OCI-LY7 (cell line): ENCODE measurements at regions not wholly inside any gene's neighbourhood (a gene's known extent, or its start where the extent isn't known, plus 50 kb on each side); places are given as distances from the start of the nearest gene placed in this dataset.

Experiments used
- EZH2phosphoT487 ChIP-seq: fragments of 200-600 bp; sonication (generic); IDR thresholded peaks from 2 replicates; pipeline ENCODE4 v1.6.1; 2018; ENCODE audit warnings: low read depth, borderline replicate concordance, mild to moderate bottlenecking, mixed run types, antibody characterized with exemption, low read length, moderate library complexity, mixed read lengths
- TF ChIP-seq, protein P1 (sequence below): fragments of 200-600 bp; sonication (generic); conservative IDR thresholded peaks from 2 replicates; pipeline ENCODE4 v1.5.1; 2014; ENCODE audit warnings: mild to moderate bottlenecking, antibody characterized with exemption, low read length, moderate library complexity, mixed read lengths

DNA sequence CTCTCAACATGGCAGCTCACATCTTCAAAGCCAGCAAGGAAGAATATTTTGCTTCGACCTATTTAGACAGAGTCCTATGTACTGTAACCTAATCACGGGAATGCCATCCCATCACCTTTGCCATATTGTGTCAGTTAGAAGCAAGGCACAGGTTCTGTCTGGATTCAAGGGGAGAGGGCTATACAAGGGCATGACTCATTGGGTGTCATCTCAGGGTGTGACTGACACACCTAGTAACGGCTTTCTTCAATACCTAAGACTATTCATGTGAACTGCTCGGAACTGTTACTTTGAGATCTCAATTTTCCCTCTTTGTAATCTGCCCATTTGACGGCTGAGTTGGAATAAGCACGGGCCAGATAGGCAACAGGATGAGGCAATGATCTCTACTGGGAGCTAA lies 135.6 kb upstream of the HDGFL1 start:
- TF ChIP-seq, protein P1, sequence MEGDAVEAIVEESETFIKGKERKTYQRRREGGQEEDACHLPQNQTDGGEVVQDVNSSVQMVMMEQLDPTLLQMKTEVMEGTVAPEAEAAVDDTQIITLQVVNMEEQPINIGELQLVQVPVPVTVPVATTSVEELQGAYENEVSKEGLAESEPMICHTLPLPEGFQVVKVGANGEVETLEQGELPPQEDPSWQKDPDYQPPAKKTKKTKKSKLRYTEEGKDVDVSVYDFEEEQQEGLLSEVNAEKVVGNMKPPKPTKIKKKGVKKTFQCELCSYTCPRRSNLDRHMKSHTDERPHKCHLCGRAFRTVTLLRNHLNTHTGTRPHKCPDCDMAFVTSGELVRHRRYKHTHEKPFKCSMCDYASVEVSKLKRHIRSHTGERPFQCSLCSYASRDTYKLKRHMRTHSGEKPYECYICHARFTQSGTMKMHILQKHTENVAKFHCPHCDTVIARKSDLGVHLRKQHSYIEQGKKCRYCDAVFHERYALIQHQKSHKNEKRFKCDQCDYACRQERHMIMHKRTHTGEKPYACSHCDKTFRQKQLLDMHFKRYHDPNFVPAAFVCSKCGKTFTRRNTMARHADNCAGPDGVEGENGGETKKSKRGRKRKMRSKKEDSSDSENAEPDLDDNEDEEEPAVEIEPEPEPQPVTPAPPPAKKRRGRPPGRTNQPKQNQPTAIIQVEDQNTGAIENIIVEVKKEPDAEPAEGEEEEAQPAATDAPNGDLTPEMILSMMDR = no peak
- TF ChIP-seq EZH2phosphoT487 = no peak
